ENCODE measurements at regions not wholly inside any gene's neighbourhood (a gene's known extent, or its start where the extent isn't known, plus 50 kb on each side); places are given as distances from the start of the nearest gene placed in this dataset.
"Not testable (repeated sequence)": the region's sequence is repeated elsewhere in the genome, so short reads cannot be mapped to it uniquely, and the experiment has no call there.

DNA sequence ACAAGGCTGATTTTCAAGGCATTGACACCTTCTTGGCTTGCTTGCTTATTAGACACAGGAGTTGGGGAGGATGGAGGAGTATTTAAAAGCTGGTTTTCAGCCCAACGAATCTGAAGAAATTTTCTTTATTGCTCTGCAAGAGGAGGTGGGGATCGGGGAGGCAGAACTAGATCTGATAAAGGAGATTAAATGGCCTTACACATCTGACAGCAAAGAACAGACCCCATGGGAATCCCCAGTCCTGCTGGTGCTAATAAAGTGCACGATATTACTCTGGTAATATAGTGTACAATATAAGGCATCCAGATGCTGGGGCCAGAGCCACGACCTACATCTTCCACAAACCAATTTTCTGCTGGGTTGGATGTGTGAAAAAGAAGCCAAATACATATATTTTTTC, 323.0 kb downstream of the OMA1 start:
- Mint-ChIP-seq H3K27me3 (ENCODE audit: insufficient read depth) (peaks cover 9% of the 10 kb centered on the region), H3K4me3 (no peak overlapping the region), H3K27ac (no peak overlapping the region), H3K36me3 (ENCODE audit: low read depth) (no peaks in the 10 kb centered on the region), H3K9me3 (no peaks in the 10 kb centered on the region), H3K4me1 (no peaks in the 10 kb centered on the region)
- no peaks in the 10 kb centered on the region for H3K4me1 ChIP-seq (ENCODE audit: control insufficient read depth, insufficient read depth, low read length)
- no peak overlapping the region for H3K9ac ChIP-seq (ENCODE audit: extremely low read depth, low read length, poor library complexity, severe bottlenecking)
- H3K36me3 ChIP-seq (ENCODE audit: control insufficient read depth, insufficient read depth, low read length): no peaks in the 10 kb centered on the region
- H3K27me3 ChIP-seq (ENCODE audit: control insufficient read depth, insufficient read depth, low read length, poor library complexity, severe bottlenecking): no peaks in the 10 kb centered on the region
- no peak for DNase-seq
- H3K27ac ChIP-seq (ENCODE audit: low read depth, low read length): no peak overlapping the region
- H3K4me3 ChIP-seq (ENCODE audit: low read length): no peak overlapping the region
- 89 to 100% methylated on average over 3 to 4 of the region's 4 CpGs for WGBS, 2 experiments (ENCODE audit: insufficient coverage in 1 of 2, insufficient read length in 1 of 2)
- no peaks in the 10 kb centered on the region for H3K9me3 ChIP-seq (ENCODE audit: control insufficient read depth, low read length)
- TF ChIP-seq, protein P1, sequence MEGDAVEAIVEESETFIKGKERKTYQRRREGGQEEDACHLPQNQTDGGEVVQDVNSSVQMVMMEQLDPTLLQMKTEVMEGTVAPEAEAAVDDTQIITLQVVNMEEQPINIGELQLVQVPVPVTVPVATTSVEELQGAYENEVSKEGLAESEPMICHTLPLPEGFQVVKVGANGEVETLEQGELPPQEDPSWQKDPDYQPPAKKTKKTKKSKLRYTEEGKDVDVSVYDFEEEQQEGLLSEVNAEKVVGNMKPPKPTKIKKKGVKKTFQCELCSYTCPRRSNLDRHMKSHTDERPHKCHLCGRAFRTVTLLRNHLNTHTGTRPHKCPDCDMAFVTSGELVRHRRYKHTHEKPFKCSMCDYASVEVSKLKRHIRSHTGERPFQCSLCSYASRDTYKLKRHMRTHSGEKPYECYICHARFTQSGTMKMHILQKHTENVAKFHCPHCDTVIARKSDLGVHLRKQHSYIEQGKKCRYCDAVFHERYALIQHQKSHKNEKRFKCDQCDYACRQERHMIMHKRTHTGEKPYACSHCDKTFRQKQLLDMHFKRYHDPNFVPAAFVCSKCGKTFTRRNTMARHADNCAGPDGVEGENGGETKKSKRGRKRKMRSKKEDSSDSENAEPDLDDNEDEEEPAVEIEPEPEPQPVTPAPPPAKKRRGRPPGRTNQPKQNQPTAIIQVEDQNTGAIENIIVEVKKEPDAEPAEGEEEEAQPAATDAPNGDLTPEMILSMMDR (conservative IDR thresholded peaks at IDR 0.05): no peak

DNA sequence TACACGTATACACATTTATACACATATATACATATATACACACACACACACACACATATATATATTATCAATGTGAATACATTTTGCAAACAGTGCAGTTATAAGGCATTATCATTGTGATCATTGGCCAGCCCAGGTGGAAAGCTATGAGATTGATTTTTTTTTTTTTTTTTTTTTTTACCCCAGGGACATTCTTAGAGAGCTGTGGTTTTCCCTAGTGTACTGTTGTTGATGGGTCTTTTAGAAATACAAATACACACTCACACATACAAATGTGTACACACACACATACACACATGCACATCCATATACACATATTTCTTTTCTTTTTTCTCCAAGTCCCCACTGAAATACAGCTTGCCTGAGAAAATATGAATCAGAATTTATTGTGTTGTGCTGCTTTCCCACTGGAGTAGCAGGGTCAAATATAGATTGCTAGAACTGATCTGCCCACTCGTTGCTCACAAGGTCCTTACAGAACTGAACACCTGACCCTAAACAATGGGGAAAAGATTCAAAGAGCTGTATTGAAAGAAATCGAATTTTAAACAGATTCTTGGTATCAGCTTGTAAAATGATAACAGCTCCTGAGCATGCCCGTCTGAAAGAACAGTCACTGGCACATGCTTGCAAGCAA, 325.6 kb downstream of the OMA1 start:
- Histone ChIP-seq H3K4me1 (ENCODE audit: control insufficient read depth, insufficient read depth, low read length) (no peaks in the 10 kb centered on the region), H3K4me3 (ENCODE audit: low read length) (no peak overlapping the region), H3K27ac (ENCODE audit: low read depth, low read length) (no peak overlapping the region), H3K36me3 (ENCODE audit: control insufficient read depth, insufficient read depth, low read length) (no peaks in the 10 kb centered on the region), H3K9ac (ENCODE audit: extremely low read depth, low read length, poor library complexity, severe bottlenecking) (no peak overlapping the region), H3K27me3 (ENCODE audit: control insufficient read depth, insufficient read depth, low read length, poor library complexity, severe bottlenecking) (no peaks in the 10 kb centered on the region), H3K9me3 (ENCODE audit: control insufficient read depth, low read length) (no peaks in the 10 kb centered on the region)
- Mint-ChIP-seq H3K27me3 (ENCODE audit: insufficient read depth) (peaks cover 14% of the 10 kb centered on the region), H3K9me3 (no peaks in the 10 kb centered on the region), H3K4me3 (no peak overlapping the region), H3K27ac (no peak overlapping the region), H3K4me1 (no peaks in the 10 kb centered on the region), H3K36me3 (ENCODE audit: low read depth) (no peaks in the 10 kb centered on the region)
- TF ChIP-seq, protein P1 (conservative IDR thresholded peaks at IDR 0.05): no peak
- DNase-seq: no peak
- 82 to 85% methylated on average over 2 to 3 of the region's 4 CpGs for WGBS, 2 experiments (ENCODE audit: insufficient coverage in 1 of 2, insufficient read length in 1 of 2)

DNA sequence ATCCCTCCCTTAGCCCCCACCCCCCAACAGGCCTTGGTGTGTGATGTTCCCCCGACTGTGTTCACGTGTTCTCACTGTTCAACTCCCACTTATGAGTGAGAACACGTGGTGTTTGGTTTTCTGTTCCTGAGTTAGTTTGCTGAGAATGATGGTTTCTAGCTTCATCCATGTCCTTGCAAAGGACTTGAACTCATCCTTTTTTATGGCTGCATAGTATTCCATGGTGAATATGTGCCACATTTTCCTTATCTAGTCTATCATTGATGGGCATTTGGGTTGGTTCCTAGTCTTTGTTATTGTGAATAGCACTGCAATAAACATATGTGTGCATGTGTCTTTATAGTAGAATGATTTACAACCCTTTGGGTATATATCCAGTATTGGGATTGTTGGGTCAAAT, 330.4 kb downstream of the OMA1 start:
- not testable (repeated sequence) for H3K27me3 ChIP-seq (ENCODE audit: control insufficient read depth, insufficient read depth, low read length, poor library complexity, severe bottlenecking); H3K9me3 ChIP-seq (ENCODE audit: control insufficient read depth, low read length); H3K9ac ChIP-seq (ENCODE audit: extremely low read depth, low read length, poor library complexity, severe bottlenecking); H3K4me1 Mint-ChIP-seq; DNase-seq; H3K4me3 Mint-ChIP-seq; H3K9me3 Mint-ChIP-seq; H3K27ac Mint-ChIP-seq; H3K4me3 ChIP-seq (ENCODE audit: low read length); H3K4me1 ChIP-seq (ENCODE audit: control insufficient read depth, insufficient read depth, low read length); H3K36me3 Mint-ChIP-seq (ENCODE audit: low read depth); H3K36me3 ChIP-seq (ENCODE audit: control insufficient read depth, insufficient read depth, low read length); H3K27ac ChIP-seq (ENCODE audit: low read depth, low read length)
- peaks cover 44% of the 10 kb centered on the region for H3K27me3 Mint-ChIP-seq (ENCODE audit: insufficient read depth)
- WGBS, 2 experiments (ENCODE audit: insufficient coverage in 1 of 2, insufficient read length in 1 of 2): 100% methylated on average over 1 of the region's 3 CpGs

DNA sequence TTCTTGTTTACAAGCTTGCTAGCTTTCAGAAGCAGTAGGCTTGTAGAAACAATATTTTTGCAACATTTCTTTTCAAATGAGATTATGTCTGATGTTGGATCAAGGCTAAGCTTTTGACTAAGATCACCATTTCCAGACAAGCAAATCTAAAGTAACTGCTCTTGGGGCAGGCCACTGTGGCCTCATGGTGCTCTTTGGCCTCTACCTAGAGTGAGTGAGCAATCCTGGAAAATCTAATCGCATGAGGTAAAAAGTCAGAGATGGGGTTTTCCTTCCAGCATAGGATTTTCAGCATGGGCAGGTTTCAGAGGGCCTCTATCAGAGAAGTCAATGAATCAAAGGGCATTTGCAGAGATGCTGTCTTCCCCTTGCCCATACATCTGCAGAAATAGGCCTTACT, 331.9 kb downstream of the OMA1 start:
- TF ChIP-seq, protein P1 (conservative IDR thresholded peaks at IDR 0.05): no peak
- H3K4me3 ChIP-seq (ENCODE audit: low read length): no peak overlapping the region
- no peak overlapping the region for H3K27ac ChIP-seq (ENCODE audit: low read depth, low read length)
- no peak overlapping the region for H3K9ac ChIP-seq (ENCODE audit: extremely low read depth, low read length, poor library complexity, severe bottlenecking)
- Mint-ChIP-seq H3K9me3 (no peaks in the 10 kb centered on the region), H3K27me3 (ENCODE audit: insufficient read depth) (peaks cover 58% of the 10 kb centered on the region), H3K4me1 (peaks cover 5% of the 10 kb centered on the region), H3K4me3 (no peak overlapping the region), H3K36me3 (ENCODE audit: low read depth) (no peaks in the 10 kb centered on the region), H3K27ac (no peak overlapping the region)
- no peaks in the 10 kb centered on the region for H3K9me3 ChIP-seq (ENCODE audit: control insufficient read depth, low read length)
- no peaks in the 10 kb centered on the region for H3K4me1 ChIP-seq (ENCODE audit: control insufficient read depth, insufficient read depth, low read length)
- 93% methylated on average over 1 of the region's 1 CpG; no CpG with 5 or more reads in 1 of the 2 experiments for WGBS, 2 experiments (ENCODE audit: insufficient coverage in 1 of 2, insufficient read length in 1 of 2)
- no peaks in the 10 kb centered on the region for H3K36me3 ChIP-seq (ENCODE audit: control insufficient read depth, insufficient read depth, low read length)
- no peak for DNase-seq
- peaks cover 7% of the 10 kb centered on the region for H3K27me3 ChIP-seq (ENCODE audit: control insufficient read depth, insufficient read depth, low read length, poor library complexity, severe bottlenecking)
